ENCODE measurements at regions not wholly inside any gene's neighbourhood (a gene's known extent, or its start where the extent isn't known, plus 50 kb on each side); places are given as distances from the start of the nearest gene placed in this dataset.

GRCh38 chr2:217074576-217075255 lies 214.9 kb upstream of the TNP1 start:
- TF ChIP-seq EZH2 (IDR thresholded peaks at IDR 0.05) (no peak), POLR2AphosphoS5 (IDR thresholded peaks at IDR 0.05; ENCODE audit: borderline replicate concordance, low read depth, low read length) (no peak)

All from SK-N-MC (cell line).